NT2/D1 (cell line): ENCODE measurements at regions not wholly inside any gene's neighbourhood (a gene's known extent, or its start where the extent isn't known, plus 50 kb on each side); places are given as distances from the start of the nearest gene placed in this dataset.

Experiments
- YY1 ChIP-seq: IDR thresholded peaks from 2 replicates; pipeline ENCODE4 v1.6.1; 2011; ENCODE audit not compliant: insufficient read length, insufficient read depth
- ZNF274 ChIP-seq: IDR thresholded peaks from 2 replicates; pipeline ENCODE4 v1.6.1; 2011; ENCODE audit warnings: mild to moderate bottlenecking, low read depth, low read length

GRCh38 chr16:52247737-52248136 lies 299.2 kb downstream of the TOX3 start:
- no peak for TF ChIP-seq ZNF274
- no peak for TF ChIP-seq YY1
